OCI-LY7 (cell line): ENCODE measurements at regions not wholly inside any gene's neighbourhood (a gene's known extent, or its start where the extent isn't known, plus 50 kb on each side); places are given as distances from the start of the nearest gene placed in this dataset.

ENCODE experiments used
- BruUV-seq: library from RNA; stranded (reverse); fragments of 400-500 nt; replicated peaks from 2 replicates; lab custom pipeline; 2021; lab: Mats Ljungman, UMichigan
- CTCF ChIA-PET: fragments of 300-600 bp; sonication (Branson Sonifier 250); formaldehyde crosslinking; loops from one replicate; lab custom pipeline; 2022; ENCODE audit warnings: antibody characterized with exemption; ENCODE audit not compliant: unreplicated experiment; lab: Charles Lee
- POLR2A ChIA-PET: fragments of 300-600 bp; sonication (Branson Sonifier 250); formaldehyde crosslinking; loops from one replicate; lab custom pipeline; 2022; ENCODE audit warnings: antibody characterized with exemption; lab: Charles Lee
- DNase-seq: peaks from one replicate; pipeline ENCODE4 v3.0.0-alpha.2; 2015; ENCODE audit warnings: low spot score
- H2AFZ ChIP-seq: fragments of 200-600 bp; sonication (generic), shearing (Covaris generic); 2 replicates; pipeline ENCODE4 v1.6.1; 2014; ENCODE audit warnings: mild to moderate bottlenecking, antibody characterized with exemption, low read length, moderate library complexity
- H3K27ac ChIP-seq: fragments of 200-600 bp; sonication (generic); 2 replicates; pipeline ENCODE4 v1.5.1; 2014; ENCODE audit warnings: mixed run types, low read depth, mild to moderate bottlenecking, moderate library complexity, low read length, inconsistent platforms; ENCODE audit not compliant: poor library complexity, severe bottlenecking
- H3K36me3 ChIP-seq: fragments of 200-600 bp; sonication (generic); 2 replicates; pipeline ENCODE4 v1.6.1; 2014; ENCODE audit warnings: mild to moderate bottlenecking, antibody characterized with exemption, low read length, moderate library complexity, mixed read lengths; ENCODE audit not compliant: insufficient read depth
- H3K4me1 ChIP-seq: fragments of 200-600 bp; sonication (generic); 2 replicates; pipeline ENCODE4 v1.5.1; 2014; ENCODE audit warnings: mild to moderate bottlenecking, low read length; ENCODE audit not compliant: insufficient read depth, poor library complexity, severe bottlenecking
- H3K4me2 ChIP-seq: fragments of 200-600 bp; sonication (generic); 2 replicates; pipeline ENCODE4 v1.6.1; 2014; ENCODE audit warnings: mild to moderate bottlenecking, low read length
- H3K4me3 ChIP-seq: fragments of 200-600 bp; sonication (generic); 2 replicates; pipeline ENCODE4 v1.5.1; 2014; ENCODE audit warnings: mild to moderate bottlenecking, low read depth, low read length; ENCODE audit not compliant: poor library complexity, severe bottlenecking
- H3K79me2 ChIP-seq: fragments of 200-600 bp; sonication (generic); 2 replicates; pipeline ENCODE4 v1.6.1; 2016; ENCODE audit warnings: low read depth, mild to moderate bottlenecking, low read length, moderate library complexity, mixed read lengths; ENCODE audit not compliant: insufficient read depth
- H3K9me2 ChIP-seq: fragments of 200-600 bp; sonication (generic); 2 replicates; pipeline ENCODE4 v1.6.1; 2016; ENCODE audit warnings: mild to moderate bottlenecking, low read length, mixed read lengths; ENCODE audit not compliant: insufficient read depth
- H3K9me3 ChIP-seq: fragments of 200-600 bp; sonication (generic); 2 replicates; pipeline ENCODE4 v1.6.1; 2014; ENCODE audit warnings: mild to moderate bottlenecking, mixed run types, low read length, mixed read lengths
- H4K20me1 ChIP-seq: fragments of 200-600 bp; sonication (generic); 2 replicates; pipeline ENCODE4 v1.6.1; 2014; ENCODE audit warnings: mild to moderate bottlenecking, antibody characterized with exemption, low read length, moderate library complexity, mixed read lengths; ENCODE audit not compliant: insufficient read depth
- EZH2phosphoT487 ChIP-seq: fragments of 200-600 bp; sonication (generic); IDR thresholded peaks from 2 replicates; pipeline ENCODE4 v1.6.1; 2018; ENCODE audit warnings: low read depth, borderline replicate concordance, mild to moderate bottlenecking, mixed run types, antibody characterized with exemption, low read length, moderate library complexity, mixed read lengths
- intact Hi-C: fragments of 100-400 bp; cut with micrococcal nuclease; formaldehyde crosslinking; loops from one replicate; pipeline ENCODE4 v1.10.0; 2022; ENCODE audit not compliant: unreplicated experiment
- TF ChIP-seq, protein P1 (sequence below): fragments of 200-600 bp; sonication (generic); conservative IDR thresholded peaks from 2 replicates; pipeline ENCODE4 v1.5.1; 2014; ENCODE audit warnings: mild to moderate bottlenecking, antibody characterized with exemption, low read length, moderate library complexity, mixed read lengths

DNA sequence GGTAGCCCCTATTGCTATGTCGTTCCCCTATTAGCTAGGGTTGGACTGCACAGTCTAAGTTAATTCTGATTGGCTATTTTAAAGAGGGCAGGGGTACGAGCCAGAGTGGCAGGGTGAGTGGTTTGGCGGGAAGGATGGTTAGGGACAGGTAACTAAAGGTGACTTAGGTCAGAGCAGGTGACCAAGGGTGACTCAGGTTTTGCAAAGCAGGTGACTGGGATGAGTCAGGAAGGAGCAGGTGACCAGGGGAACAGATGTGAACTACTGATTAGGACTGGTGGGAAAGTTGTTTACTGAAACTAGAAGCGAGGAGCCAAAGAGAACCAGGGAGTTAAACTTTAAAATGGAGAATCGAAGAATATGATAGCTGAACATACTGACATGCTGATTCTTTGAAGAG is 295.2 kb downstream of the GJA1 start:
- TF ChIP-seq, protein P1, sequence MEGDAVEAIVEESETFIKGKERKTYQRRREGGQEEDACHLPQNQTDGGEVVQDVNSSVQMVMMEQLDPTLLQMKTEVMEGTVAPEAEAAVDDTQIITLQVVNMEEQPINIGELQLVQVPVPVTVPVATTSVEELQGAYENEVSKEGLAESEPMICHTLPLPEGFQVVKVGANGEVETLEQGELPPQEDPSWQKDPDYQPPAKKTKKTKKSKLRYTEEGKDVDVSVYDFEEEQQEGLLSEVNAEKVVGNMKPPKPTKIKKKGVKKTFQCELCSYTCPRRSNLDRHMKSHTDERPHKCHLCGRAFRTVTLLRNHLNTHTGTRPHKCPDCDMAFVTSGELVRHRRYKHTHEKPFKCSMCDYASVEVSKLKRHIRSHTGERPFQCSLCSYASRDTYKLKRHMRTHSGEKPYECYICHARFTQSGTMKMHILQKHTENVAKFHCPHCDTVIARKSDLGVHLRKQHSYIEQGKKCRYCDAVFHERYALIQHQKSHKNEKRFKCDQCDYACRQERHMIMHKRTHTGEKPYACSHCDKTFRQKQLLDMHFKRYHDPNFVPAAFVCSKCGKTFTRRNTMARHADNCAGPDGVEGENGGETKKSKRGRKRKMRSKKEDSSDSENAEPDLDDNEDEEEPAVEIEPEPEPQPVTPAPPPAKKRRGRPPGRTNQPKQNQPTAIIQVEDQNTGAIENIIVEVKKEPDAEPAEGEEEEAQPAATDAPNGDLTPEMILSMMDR, result no peak
- TF ChIP-seq EZH2phosphoT487, result no peak
- H3K4me3 ChIP-seq, result no peak overlapping the region
- no peaks in the 10 kb centered on the region for H3K9me3 ChIP-seq
- no peaks in the 10 kb centered on the region for H4K20me1 ChIP-seq
- ChIA-PET POLR2A (no interaction called here), CTCF (no interaction called here)
- BruUV-seq, result no TSS peak
- H3K79me2 ChIP-seq, result no peaks in the 10 kb centered on the region
- no peak for DNase-seq
- H3K4me1 ChIP-seq, result no peaks in the 10 kb centered on the region
- no peaks in the 10 kb centered on the region for H3K9me2 ChIP-seq
- no peak overlapping the region for H3K27ac ChIP-seq
- no peak overlapping the region for H3K4me2 ChIP-seq
- H2AFZ ChIP-seq, result no peak overlapping the region
- no peaks in the 10 kb centered on the region for H3K36me3 ChIP-seq
- intact Hi-C loops, result no loop called here

DNA sequence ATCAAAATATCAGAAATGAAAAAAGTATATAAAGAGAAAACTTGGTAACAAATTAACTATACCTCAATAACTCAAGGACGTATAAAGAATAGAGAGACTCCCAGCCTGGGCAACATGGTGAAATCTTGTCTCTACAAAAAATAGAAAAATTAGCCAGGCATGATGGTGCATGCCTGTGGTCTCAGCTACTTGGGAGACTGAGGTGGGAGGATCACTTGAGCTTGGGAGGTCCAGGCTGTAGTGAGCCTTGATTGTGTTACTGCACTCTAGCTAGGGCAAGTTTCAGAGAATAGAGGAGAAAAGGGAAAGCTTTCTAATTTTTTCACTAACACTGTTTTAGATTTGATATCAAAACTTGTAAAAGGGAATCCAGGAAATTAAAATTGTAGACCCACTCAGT is 295.9 kb downstream of the GJA1 start:
- ChIA-PET POLR2A (interaction anchor here (0.6 to 0.7 kb wide), 2 partner anchors 50 to 1966 kb away, joined by 3 to 5 read pairs; no protein-coding TSS in a partner anchor), CTCF (no interaction called here)
- intact Hi-C loops, result no loop called here
- no peaks in the 10 kb centered on the region for H3K79me2 ChIP-seq
- H3K36me3 ChIP-seq, result no peaks in the 10 kb centered on the region
- no TSS peak for BruUV-seq
- H3K4me1 ChIP-seq, result no peaks in the 10 kb centered on the region
- H3K9me2 ChIP-seq, result no peaks in the 10 kb centered on the region
- H3K4me3 ChIP-seq, result no peak overlapping the region
- TF ChIP-seq EZH2phosphoT487, result no peak
- TF ChIP-seq, protein P1, result no peak
- no peak overlapping the region for H2AFZ ChIP-seq
- no peak overlapping the region for H3K27ac ChIP-seq
- H4K20me1 ChIP-seq, result no peaks in the 10 kb centered on the region
- no peak overlapping the region for H3K4me2 ChIP-seq
- no peaks in the 10 kb centered on the region for H3K9me3 ChIP-seq
- no peak for DNase-seq

DNA sequence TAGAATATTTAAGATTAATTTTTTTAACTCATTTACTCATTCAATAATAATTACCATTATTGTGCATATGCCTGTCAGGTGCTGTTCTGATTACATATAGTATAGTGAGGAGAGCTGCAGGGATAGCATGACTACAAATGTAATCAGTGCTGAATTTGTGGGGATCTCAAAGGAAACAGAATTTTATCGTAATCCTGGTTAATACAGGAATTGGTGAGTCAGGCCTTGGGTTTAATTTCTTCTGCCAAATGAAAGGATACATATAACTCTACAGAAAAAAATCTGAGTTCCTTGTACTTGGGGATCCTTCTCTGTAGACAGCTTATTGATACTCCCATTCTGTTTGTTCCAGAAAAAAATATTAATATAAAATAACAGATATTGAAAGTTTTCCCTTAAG is 297.2 kb downstream of the GJA1 start:
- Histone ChIP-seq H3K4me3 (no peak overlapping the region), H3K9me3 (no peaks in the 10 kb centered on the region), H3K4me1 (no peaks in the 10 kb centered on the region), H2AFZ (no peak overlapping the region), H3K27ac (no peak overlapping the region), H3K36me3 (no peaks in the 10 kb centered on the region), H4K20me1 (no peaks in the 10 kb centered on the region), H3K79me2 (no peaks in the 10 kb centered on the region), H3K9me2 (no peaks in the 10 kb centered on the region), H3K4me2 (no peak overlapping the region)
- ChIA-PET POLR2A (no interaction called here), CTCF (no interaction called here)
- intact Hi-C loops, result no loop called here
- no TSS peak for BruUV-seq
- no peak for DNase-seq
- TF ChIP-seq, protein P1, result no peak
- TF ChIP-seq EZH2phosphoT487, result no peak
